GM18505 (cell line): ENCODE measurements at regions not wholly inside any gene's neighbourhood (a gene's known extent, or its start where the extent isn't known, plus 50 kb on each side); places are given as distances from the start of the nearest gene placed in this dataset.

ENCODE experiments used
- ATAC-seq: cut with Tn5 transposase; IDR thresholded peaks from one replicate; pipeline ENCODE4 v1.9.1; 2021; ENCODE audit not compliant: unreplicated experiment
- POLR2A ChIP-seq: IDR thresholded peaks from 4 replicates; pipeline ENCODE4 v1.6.1; 2011; ENCODE audit warnings: borderline replicate concordance; ENCODE audit not compliant: insufficient read depth, insufficient read length; ENCODE audit errors: extremely low read depth

- ATAC-seq: no peak
- no peak for TF ChIP-seq POLR2A
Measured at GRCh38 chr3:14335774-14336748, 66.3 kb upstream of the SLC6A6 start.

GRCh38 chr3:14336749-14337598 is 65.4 kb upstream of the SLC6A6 start:
- no peak for ATAC-seq
- TF ChIP-seq POLR2A: no peak

GRCh38 chr3:14337828-14338227 is 64.6 kb upstream of the SLC6A6 start:
- no peak for ATAC-seq
- no peak for TF ChIP-seq POLR2A

GRCh38 chr3:14338242-14338641 is 64.2 kb upstream of the SLC6A6 start:
- no peak for TF ChIP-seq POLR2A
- no peak for ATAC-seq

- no peak for ATAC-seq
- no peak for TF ChIP-seq POLR2A
Measured at GRCh38 chr3:14338898-14339458, 63.4 kb upstream of the SLC6A6 start.

- TF ChIP-seq POLR2A: no peak
- ATAC-seq: no peak
Measured at GRCh38 chr3:14340960-14341708, 61.3 kb upstream of the SLC6A6 start.

GRCh38 chr3:14343338-14344112 is 58.9 kb upstream of the SLC6A6 start:
- ATAC-seq: no peak
- no peak for TF ChIP-seq POLR2A

GRCh38 chr3:14344351-14344750 is 58.1 kb upstream of the SLC6A6 start:
- ATAC-seq: no peak

GRCh38 chr3:14345496-14346150 is 56.8 kb upstream of the SLC6A6 start:
- ATAC-seq: no peak
- TF ChIP-seq POLR2A: no peak

More at GRCh38 chr3:14344351-14344750, 58.1 kb upstream of the SLC6A6 start:
- TF ChIP-seq POLR2A: no peak

- ATAC-seq: no peak
- TF ChIP-seq POLR2A: no peak
Measured at GRCh38 chr3:14346191-14346590, 56.2 kb upstream of the SLC6A6 start.

GRCh38 chr3:14346642-14347041 is 55.8 kb upstream of the SLC6A6 start:
- ATAC-seq: no peak
- TF ChIP-seq POLR2A: no peak

- ATAC-seq: no peak
- TF ChIP-seq POLR2A: no peak
Measured at GRCh38 chr3:14347110-14347509, 55.3 kb upstream of the SLC6A6 start.

- no peak for ATAC-seq
- no peak for TF ChIP-seq POLR2A
Measured at GRCh38 chr3:14351617-14352001, 50.8 kb upstream of the SLC6A6 start.
